SJSA1 (cell line): ENCODE measurements at regions not wholly inside any gene's neighbourhood (a gene's known extent, or its start where the extent isn't known, plus 50 kb on each side); places are given as distances from the start of the nearest gene placed in this dataset.

Experiments
- DNase-seq, 2 experiments: peaks; one replicate each; pipeline ENCODE4 v3.0.0-alpha.2; 2015 to 2020; ENCODE audit warnings: low spot score in 2 of 2, low read depth in 1 of 2
- H3K27ac ChIP-seq: fragments of 250-450 bp; sonication (Bioruptor Pico); 2 replicates; pipeline ENCODE4 v1.5.1; 2020; ENCODE audit warnings: mild to moderate bottlenecking, moderate library complexity
- H3K27me3 ChIP-seq: fragments of 250-450 bp; sonication (Bioruptor Pico); replicated peaks from 2 replicates; pipeline ENCODE4 v1.5.1; 2020; ENCODE audit warnings: mild to moderate bottlenecking, moderate library complexity
- H3K36me3 ChIP-seq: fragments of 250-450 bp; sonication (Bioruptor Pico); 2 replicates; pipeline ENCODE4 v1.5.1; 2020; ENCODE audit warnings: mild to moderate bottlenecking
- H3K4me1 ChIP-seq: fragments of 250-450 bp; sonication (Bioruptor Pico); replicated peaks from 2 replicates; pipeline ENCODE4 v1.6.1; 2021; ENCODE audit warnings: mild to moderate bottlenecking
- H3K4me3 ChIP-seq: fragments of 250-450 bp; sonication (Bioruptor Pico); 2 replicates; pipeline ENCODE4 v1.5.1; 2020; ENCODE audit warnings: mild to moderate bottlenecking
- H3K9me3 ChIP-seq: fragments of 250-450 bp; sonication (Bioruptor Pico); replicated peaks from 2 replicates; pipeline ENCODE4 v1.5.1; 2020; ENCODE audit warnings: mild to moderate bottlenecking

GRCh38 chr5:61854531-61854930 is 451.5 kb upstream of the KIF2A start:
- H3K27ac ChIP-seq = no peak overlapping the region
- no peaks in the 10 kb centered on the region for H3K27me3 ChIP-seq
- no peaks in the 10 kb centered on the region for H3K4me1 ChIP-seq
- H3K4me3 ChIP-seq = no peak overlapping the region
- H3K36me3 ChIP-seq = no peaks in the 10 kb centered on the region
- no peaks in the 10 kb centered on the region for H3K9me3 ChIP-seq
- DNase-seq = no peak

- no peak for DNase-seq
- no peaks in the 10 kb centered on the region for H3K4me1 ChIP-seq
- no peaks in the 10 kb centered on the region for H3K9me3 ChIP-seq
- no peak overlapping the region for H3K4me3 ChIP-seq
- H3K27ac ChIP-seq = no peak overlapping the region
- no peaks in the 10 kb centered on the region for H3K27me3 ChIP-seq
- no peaks in the 10 kb centered on the region for H3K36me3 ChIP-seq
These were observed 445.0 kb upstream of the KIF2A start for GRCh38 chr5:61860978-61861377.

GRCh38 chr5:61866930-61867329 is 439.1 kb upstream of the KIF2A start:
- Histone ChIP-seq H3K4me1 (no peaks in the 10 kb centered on the region), H3K27me3 (no peaks in the 10 kb centered on the region), H3K36me3 (no peaks in the 10 kb centered on the region), H3K4me3 (no peak overlapping the region), H3K27ac (no peak overlapping the region), H3K9me3 (no peaks in the 10 kb centered on the region)
- no peak for DNase-seq

GRCh38 chr5:61869333-61869732 is 436.7 kb upstream of the KIF2A start:
- H3K27me3 ChIP-seq = no peaks in the 10 kb centered on the region
- no peak overlapping the region for H3K4me3 ChIP-seq
- no peaks in the 10 kb centered on the region for H3K36me3 ChIP-seq
- DNase-seq = no peak
- no peaks in the 10 kb centered on the region for H3K4me1 ChIP-seq
- no peak overlapping the region for H3K27ac ChIP-seq
- no peaks in the 10 kb centered on the region for H3K9me3 ChIP-seq

GRCh38 chr5:61878471-61878870 is 427.5 kb upstream of the KIF2A start:
- no peaks in the 10 kb centered on the region for H3K9me3 ChIP-seq
- no peaks in the 10 kb centered on the region for H3K36me3 ChIP-seq
- DNase-seq = no peak
- no peaks in the 10 kb centered on the region for H3K27me3 ChIP-seq
- H3K4me3 ChIP-seq = no peak overlapping the region
- no peak overlapping the region for H3K27ac ChIP-seq
- peaks cover 3% of the 10 kb centered on the region; the same call in 1 of the 2 replicates for H3K4me1 ChIP-seq

GRCh38 chr5:61881821-61882487 is 424.1 kb upstream of the KIF2A start:
- Histone ChIP-seq H3K9me3 (no peaks in the 10 kb centered on the region), H3K36me3 (no peaks in the 10 kb centered on the region), H3K27ac (no peak overlapping the region), H3K4me3 (no peak overlapping the region), H3K27me3 (no peaks in the 10 kb centered on the region), H3K4me1 (peaks cover 3% of the 10 kb centered on the region; the same call in 1 of the 2 replicates)
- DNase-seq = peak; percentile 39 to 64

GRCh38 chr5:61882901-61883500 is 423.0 kb upstream of the KIF2A start:
- no peak for DNase-seq
- H3K4me1 ChIP-seq = peaks cover 3% of the 10 kb centered on the region; the same call in 1 of the 2 replicates
- no peaks in the 10 kb centered on the region for H3K36me3 ChIP-seq
- no peak overlapping the region for H3K27ac ChIP-seq
- no peak overlapping the region for H3K4me3 ChIP-seq
- no peaks in the 10 kb centered on the region for H3K9me3 ChIP-seq
- H3K27me3 ChIP-seq = no peaks in the 10 kb centered on the region

GRCh38 chr5:61884252-61884855 is 421.7 kb upstream of the KIF2A start:
- no peak for DNase-seq

GRCh38 chr5:61886214-61886613 is 419.8 kb upstream of the KIF2A start:
- Histone ChIP-seq H3K4me3 (no peak overlapping the region), H3K9me3 (no peaks in the 10 kb centered on the region), H3K27me3 (no peaks in the 10 kb centered on the region), H3K36me3 (no peaks in the 10 kb centered on the region), H3K27ac (no peak overlapping the region), H3K4me1 (peaks cover 3% of the 10 kb centered on the region; the same call in 1 of the 2 replicates)
- no peak for DNase-seq

More at GRCh38 chr5:61884252-61884855, 421.7 kb upstream of the KIF2A start:
- Histone ChIP-seq H3K4me1 (peaks cover 3% of the 10 kb centered on the region; the same call in 1 of the 2 replicates), H3K27me3 (no peaks in the 10 kb centered on the region), H3K27ac (no peak overlapping the region), H3K36me3 (no peaks in the 10 kb centered on the region), H3K9me3 (no peaks in the 10 kb centered on the region), H3K4me3 (no peak overlapping the region)

- DNase-seq = no peak
- Histone ChIP-seq H3K4me1 (no peaks in the 10 kb centered on the region), H3K4me3 (no peak overlapping the region), H3K27ac (no peak overlapping the region), H3K27me3 (no peaks in the 10 kb centered on the region), H3K9me3 (no peaks in the 10 kb centered on the region), H3K36me3 (no peaks in the 10 kb centered on the region)
These were observed 418.7 kb upstream of the KIF2A start for GRCh38 chr5:61887271-61887670.

GRCh38 chr5:61894046-61894445 is 412.0 kb upstream of the KIF2A start:
- Histone ChIP-seq H3K27me3 (no peaks in the 10 kb centered on the region), H3K36me3 (no peaks in the 10 kb centered on the region), H3K9me3 (no peaks in the 10 kb centered on the region; the same call in 1 of the 2 replicates), H3K4me1 (no peaks in the 10 kb centered on the region), H3K4me3 (no peak overlapping the region), H3K27ac (no peak overlapping the region)
- no peak for DNase-seq

GRCh38 chr5:61896811-61897210 is 409.2 kb upstream of the KIF2A start:
- no peak overlapping the region for H3K27ac ChIP-seq
- no peaks in the 10 kb centered on the region for H3K36me3 ChIP-seq
- H3K4me3 ChIP-seq = no peak overlapping the region
- no peaks in the 10 kb centered on the region; the same call in 1 of the 2 replicates for H3K9me3 ChIP-seq
- no peaks in the 10 kb centered on the region for H3K4me1 ChIP-seq
- no peak for DNase-seq
- no peaks in the 10 kb centered on the region for H3K27me3 ChIP-seq

- no peak overlapping the region for H3K4me3 ChIP-seq
- no peaks in the 10 kb centered on the region for H3K4me1 ChIP-seq
- no peaks in the 10 kb centered on the region for H3K36me3 ChIP-seq
- H3K9me3 ChIP-seq = no peaks in the 10 kb centered on the region; the same call in 1 of the 2 replicates
- H3K27me3 ChIP-seq = no peaks in the 10 kb centered on the region
- DNase-seq = no peak
- no peak overlapping the region for H3K27ac ChIP-seq
These were observed 408.8 kb upstream of the KIF2A start for GRCh38 chr5:61897251-61897650.

- no peaks in the 10 kb centered on the region for H3K4me1 ChIP-seq
- no peak for DNase-seq
- no peaks in the 10 kb centered on the region for H3K27me3 ChIP-seq
- H3K36me3 ChIP-seq = no peaks in the 10 kb centered on the region
- no peak overlapping the region for H3K4me3 ChIP-seq
- H3K9me3 ChIP-seq = no peaks in the 10 kb centered on the region
- H3K27ac ChIP-seq = no peak overlapping the region
These were observed 404.0 kb upstream of the KIF2A start for GRCh38 chr5:61901997-61902396.
